GM18951 (cell line): ENCODE measurements at regions not wholly inside any gene's neighbourhood (a gene's known extent, or its start where the extent isn't known, plus 50 kb on each side); places are given as distances from the start of the nearest gene placed in this dataset.

ENCODE experiments used
- POLR2A ChIP-seq: IDR thresholded peaks from 4 replicates; pipeline ENCODE4 v1.6.1; 2011; ENCODE audit warnings: mild to moderate bottlenecking; ENCODE audit not compliant: insufficient read length, insufficient read depth; ENCODE audit errors: extremely low read depth
- in situ Hi-C: fragments of 300-500 bp; cut with MboI; formaldehyde crosslinking; loops from one replicate; pipeline ENCODE4 v1.12.0; 2022; ENCODE audit warnings: low sequenced_read_pairs, mixed read lengths, inconsistent platforms; ENCODE audit not compliant: unreplicated experiment

DNA sequence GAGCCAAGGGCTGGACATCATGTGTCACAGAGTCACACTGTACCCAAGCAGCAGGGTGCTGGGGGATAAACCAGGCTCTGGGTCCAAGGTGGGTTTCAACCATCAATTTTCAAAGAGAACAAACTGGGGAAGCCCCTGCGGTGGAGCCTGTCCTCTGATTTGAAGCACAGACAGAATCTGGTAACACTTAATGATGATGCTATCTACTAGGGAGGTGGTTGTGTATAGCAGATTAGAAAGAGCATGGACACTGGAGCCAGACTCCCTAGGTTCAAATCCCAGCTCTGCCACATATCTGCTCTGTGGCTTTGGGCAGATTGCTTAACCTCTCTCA is 204.9 kb upstream of the ZMIZ1 start:
- TF ChIP-seq POLR2A: no peak
- in situ Hi-C loops: no loop called here

DNA sequence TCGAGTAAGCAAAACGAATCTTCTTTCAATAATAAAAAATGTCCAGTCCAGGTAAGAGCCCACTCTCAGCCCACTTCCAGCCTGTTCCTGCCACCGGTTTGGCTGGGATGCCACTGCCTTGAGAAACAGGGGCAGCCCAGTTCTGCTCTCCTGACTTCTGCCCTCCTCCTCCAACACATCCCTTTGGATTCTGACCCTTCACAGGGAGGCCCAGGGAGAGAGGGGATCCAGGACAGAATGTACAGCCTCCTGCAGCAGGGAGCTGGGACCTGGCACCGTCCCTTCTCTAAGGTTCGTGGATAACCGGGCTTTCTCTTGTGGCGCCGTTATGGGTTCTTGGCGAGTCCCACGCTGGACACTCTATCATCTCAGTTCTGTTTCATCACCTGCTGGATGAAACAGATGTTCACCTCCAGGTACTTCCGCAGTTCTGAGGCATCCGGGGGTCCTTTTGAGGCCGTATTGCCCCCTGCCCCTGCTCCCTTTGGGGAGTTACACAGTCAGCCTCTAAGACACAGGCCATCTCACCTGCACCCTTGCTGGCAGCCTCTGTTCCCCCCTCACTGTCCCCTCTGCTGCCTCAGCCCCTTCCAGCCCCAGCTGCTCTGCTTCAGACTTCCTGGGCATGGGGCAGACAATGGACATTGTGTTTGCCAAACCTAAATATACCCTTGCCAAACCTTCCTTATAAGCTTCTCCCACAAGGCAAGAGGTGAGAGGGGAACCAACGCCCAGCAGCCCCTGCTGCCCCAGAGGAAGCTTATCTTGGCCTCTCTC is 203.8 kb upstream of the ZMIZ1 start:
- in situ Hi-C loops: no loop called here
- no peak for TF ChIP-seq POLR2A

DNA sequence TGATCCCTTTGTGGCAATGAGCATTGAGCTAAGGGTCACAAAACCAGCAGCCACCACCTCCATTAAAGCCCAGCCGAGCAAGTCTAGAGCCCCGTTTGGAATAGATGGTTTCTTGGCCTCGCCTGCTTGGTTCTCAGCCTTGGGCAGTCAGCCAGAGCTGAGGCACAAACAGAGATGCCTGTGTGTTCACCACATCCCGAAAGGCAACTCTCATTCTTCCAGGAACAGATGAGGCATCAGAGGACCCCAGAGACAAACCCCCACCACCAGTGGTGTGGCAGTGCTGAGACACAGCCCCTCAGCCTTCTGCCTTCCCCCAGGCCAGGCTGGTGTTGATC is 203.3 kb upstream of the ZMIZ1 start:
- no peak for TF ChIP-seq POLR2A
- in situ Hi-C loops: no loop called here

DNA sequence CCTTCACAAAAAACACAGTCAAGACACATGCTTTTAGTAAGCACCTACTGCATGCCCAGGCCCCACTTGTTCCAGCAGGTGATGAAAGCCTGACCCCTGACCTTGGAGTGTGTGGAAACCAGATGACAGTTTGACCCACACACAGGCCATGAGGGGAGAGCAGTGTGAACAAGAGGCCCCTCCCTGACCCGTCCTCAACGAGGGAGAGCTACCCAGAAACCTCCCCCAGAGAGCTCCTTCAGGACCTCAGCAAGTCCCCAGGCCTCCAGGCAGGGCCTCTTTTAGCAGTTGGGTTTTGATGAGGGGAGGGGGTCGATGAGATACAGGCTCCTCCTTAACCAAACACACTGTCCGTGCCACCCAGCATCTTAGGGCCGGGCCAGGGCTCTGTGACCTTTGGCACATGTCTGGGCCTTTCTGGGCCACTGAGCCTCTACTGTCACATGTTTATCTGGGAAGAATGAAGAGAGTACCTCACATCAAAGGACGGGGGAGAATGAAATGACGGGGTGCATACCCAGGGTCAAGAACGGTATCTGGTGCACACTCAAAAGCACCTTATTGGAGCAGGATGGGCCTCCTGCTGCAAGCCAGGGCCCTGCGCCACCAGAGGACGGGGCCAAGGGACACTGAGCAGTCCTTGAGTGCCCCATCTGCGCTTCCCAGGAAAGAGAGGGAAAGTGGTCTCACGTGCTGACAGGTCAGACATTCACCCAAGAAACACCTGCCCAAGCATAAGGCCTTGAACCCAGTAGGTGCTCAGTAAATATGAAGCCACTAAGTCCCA is 202.6 kb upstream of the ZMIZ1 start:
- in situ Hi-C loops: no loop called here
- no peak for TF ChIP-seq POLR2A

GRCh38 chr10:78866731-78867554 is 201.8 kb upstream of the ZMIZ1 start:
- no peak for TF ChIP-seq POLR2A
- in situ Hi-C loops: no loop called here

DNA sequence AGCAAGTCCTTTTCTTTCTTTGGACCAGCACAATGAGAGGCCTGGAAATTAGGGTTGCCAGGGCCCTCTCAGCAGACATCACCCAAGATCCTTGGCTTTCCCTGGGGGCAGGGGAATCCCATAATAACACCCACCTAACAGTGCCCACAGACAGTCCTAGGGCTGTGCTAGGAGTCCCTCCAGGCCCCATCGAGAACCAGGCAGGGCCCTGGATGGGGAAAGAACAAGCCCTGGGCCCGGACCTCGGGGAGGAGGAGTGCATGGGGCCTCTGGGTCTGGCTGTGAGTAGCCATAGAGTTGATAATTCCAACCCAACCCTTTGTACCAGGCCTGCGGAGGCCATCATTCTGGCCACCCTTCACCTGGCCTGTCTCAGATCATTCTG is 201.2 kb upstream of the ZMIZ1 start:
- in situ Hi-C loops: no loop called here
- TF ChIP-seq POLR2A: no peak

GRCh38 chr10:78868048-78868447 is 200.7 kb upstream of the ZMIZ1 start:
- no peak for TF ChIP-seq POLR2A
- in situ Hi-C loops: no loop called here

DNA sequence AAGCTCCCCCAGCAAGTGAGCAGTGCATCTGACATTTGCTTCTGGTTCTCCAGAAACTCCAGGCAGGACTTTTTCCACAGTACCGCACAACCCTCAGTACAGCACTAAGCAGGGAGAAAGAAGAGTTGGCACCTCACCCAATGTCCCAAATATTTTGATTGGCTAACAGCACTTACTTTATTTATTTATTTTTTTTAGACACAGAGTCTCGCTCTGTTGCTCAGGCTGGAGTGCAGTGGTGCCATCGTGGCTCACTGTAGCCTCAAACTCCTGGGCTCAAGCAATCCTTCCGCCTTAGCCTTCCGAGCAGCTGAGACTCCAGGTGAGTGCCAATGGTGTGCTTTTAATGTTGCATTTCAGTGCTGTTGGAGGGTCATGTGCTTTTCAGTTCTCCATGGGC is 200.3 kb upstream of the ZMIZ1 start:
- in situ Hi-C loops: no loop called here
- TF ChIP-seq POLR2A: no peak

GRCh38 chr10:78868861-78869260 is 199.9 kb upstream of the ZMIZ1 start:
- in situ Hi-C loops: no loop called here
- no peak for TF ChIP-seq POLR2A

- TF ChIP-seq POLR2A: no peak
- in situ Hi-C loops: no loop called here
These were observed 199.0 kb upstream of the ZMIZ1 start for GRCh38 chr10:78869508-78870454.

- in situ Hi-C loops: no loop called here
- TF ChIP-seq POLR2A: no peak
These were observed 198.3 kb upstream of the ZMIZ1 start for GRCh38 chr10:78870458-78870857.

GRCh38 chr10:78871796-78872195 is 197.0 kb upstream of the ZMIZ1 start:
- TF ChIP-seq POLR2A: no peak

More at GRCh38 chr10:78871796-78872195, 197.0 kb upstream of the ZMIZ1 start:
- in situ Hi-C loops: no loop called here
